Smooth muscle cell (in vitro differentiated cells): ENCODE measurements at regions not wholly inside any gene's neighbourhood (a gene's known extent, or its start where the extent isn't known, plus 50 kb on each side); places are given as distances from the start of the nearest gene placed in this dataset.

Source experiments
- DNase-seq: peaks from one replicate; lab custom pipeline; 2025; ENCODE audit not compliant: unreplicated experiment; lab: John Stamatoyannopoulos, UW
- H2AFZ ChIP-seq: fragments of 200-600 bp; sonication (generic); 2 replicates; pipeline ENCODE4 v1.6.0; 2016; ENCODE audit warnings: antibody characterized with exemption, low read depth, mild to moderate bottlenecking
- H3F3A ChIP-seq: fragments of 200-600 bp; sonication (generic); 2 replicates; pipeline ENCODE4 v1.6.0; 2017; ENCODE audit warnings: antibody characterized with exemption, low read depth
- H3K27ac ChIP-seq: fragments of 200-600 bp; sonication (generic); 2 replicates; pipeline ENCODE4 v1.5.1; 2016; ENCODE audit warnings: low read depth, mild to moderate bottlenecking
- H3K27me3 ChIP-seq: fragments of 200-600 bp; sonication (generic); 2 replicates; pipeline ENCODE4 v1.6.1; 2016; ENCODE audit warnings: low read depth, mild to moderate bottlenecking
- H3K36me3 ChIP-seq: fragments of 200-600 bp; sonication (generic); 2 replicates; pipeline ENCODE4 v1.5.1; 2016; ENCODE audit warnings: low read depth
- H3K4me1 ChIP-seq: fragments of 200-600 bp; sonication (generic); 2 replicates; pipeline ENCODE4 v1.5.1; 2016; ENCODE audit warnings: low read depth
- H3K4me2 ChIP-seq: fragments of 200-600 bp; sonication (generic); 2 replicates; pipeline ENCODE4 v1.6.0; 2016; ENCODE audit warnings: mild to moderate bottlenecking
- H3K4me3 ChIP-seq: fragments of 200-600 bp; sonication (generic); 2 replicates; pipeline ENCODE4 v1.5.1; 2016; ENCODE audit warnings: mild to moderate bottlenecking
- H3K79me2 ChIP-seq: fragments of 200-600 bp; sonication (generic); 2 replicates; pipeline ENCODE4 v1.6.0; 2016; ENCODE audit warnings: low read depth, mild to moderate bottlenecking
- H3K9ac ChIP-seq: fragments of 200-600 bp; sonication (generic); 2 replicates; pipeline ENCODE4 v1.6.0; 2016; ENCODE audit warnings: low read depth
- H3K9me3 ChIP-seq: fragments of 200-600 bp; sonication (generic); replicated peaks from 2 replicates; pipeline ENCODE4 v1.5.1; 2016; ENCODE audit warnings: low read depth
- H4K20me1 ChIP-seq: fragments of 200-600 bp; sonication (generic); 2 replicates; pipeline ENCODE4 v1.6.0; 2016; ENCODE audit warnings: low read depth
- CTCF ChIP-seq: fragments of 200-600 bp; sonication (generic); IDR thresholded peaks from 2 replicates; pipeline ENCODE4 v1.5.1; 2017; ENCODE audit warnings: borderline replicate concordance, mild to moderate bottlenecking, antibody characterized with exemption; ENCODE audit not compliant: insufficient read depth, poor library complexity, severe bottlenecking
- WGBS: methylation state at CpG from one replicate; pipeline ENCODE4 v1.1.7; 2016; ENCODE audit warnings: low lambda C conversion rate; 5-methylcytosine and 5-hydroxymethylcytosine counted together

DNA sequence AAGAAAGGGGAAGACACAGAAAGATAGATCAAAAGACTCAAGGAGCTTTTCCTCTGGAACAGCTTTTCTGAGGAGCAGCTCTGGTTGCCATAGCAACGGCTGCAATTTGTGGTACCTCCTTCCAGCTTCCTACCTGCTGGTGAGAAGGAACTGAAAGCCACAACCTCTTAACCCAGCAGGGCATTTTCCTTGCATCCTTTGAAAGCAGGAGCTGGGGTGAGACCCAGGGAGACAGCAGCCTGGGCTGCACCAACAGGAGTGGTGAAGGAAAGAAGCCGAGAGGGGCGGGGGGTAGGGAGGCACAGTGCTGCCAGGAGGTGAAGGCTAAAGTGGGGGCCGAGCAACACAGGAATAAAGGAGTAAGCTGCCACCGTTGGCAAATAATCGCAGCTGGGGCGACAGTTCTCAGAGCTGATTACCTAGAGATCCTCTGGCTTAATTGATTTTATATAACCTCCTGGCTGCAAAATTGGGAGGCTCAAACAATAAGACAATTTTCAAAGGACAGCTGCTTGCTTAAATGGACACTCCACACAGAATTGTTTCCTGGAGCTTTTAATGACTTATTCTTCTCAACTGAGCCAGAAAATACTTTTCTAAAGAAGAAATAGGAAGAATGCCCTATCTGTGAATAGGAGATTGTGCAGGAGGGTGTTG is 129.4 kb downstream of the RPAP3 start:
- Histone ChIP-seq H2AFZ (no peak overlapping the region), H3K27me3 (no peaks in the 10 kb centered on the region), H4K20me1 (no peaks in the 10 kb centered on the region), H3F3A (no peaks in the 10 kb centered on the region), H3K4me1 (peaks cover 13% of the 10 kb centered on the region), H3K79me2 (no peaks in the 10 kb centered on the region), H3K9ac (no peak overlapping the region), H3K4me2 (no peak overlapping the region), H3K9me3 (no peaks in the 10 kb centered on the region), H3K4me3 (no peak overlapping the region), H3K27ac (no peak overlapping the region), H3K36me3 (no peaks in the 10 kb centered on the region)
- TF ChIP-seq CTCF = no peak
- WGBS = 79% methylated on average over 7 of the region's 7 CpGs
- DNase-seq = no peak

GRCh38 chr12:47574252-47575021 is 131.4 kb downstream of the RPAP3 start:
- 94% methylated on average over 1 of the region's 1 CpG for WGBS
- H3K9ac ChIP-seq = no peak overlapping the region
- no peak for DNase-seq

GRCh38 chr12:47573146-47573659 is 132.6 kb downstream of the RPAP3 start:
- H3K9me3 ChIP-seq = no peaks in the 10 kb centered on the region

More at GRCh38 chr12:47574252-47575021, 131.4 kb downstream of the RPAP3 start:
- Histone ChIP-seq H3K4me1 (peaks cover 13% of the 10 kb centered on the region), H4K20me1 (no peaks in the 10 kb centered on the region), H3K36me3 (no peaks in the 10 kb centered on the region), H3K27ac (no peak overlapping the region), H3K9me3 (no peaks in the 10 kb centered on the region), H3K4me3 (no peak overlapping the region), H3F3A (no peaks in the 10 kb centered on the region), H3K4me2 (no peak overlapping the region), H3K79me2 (no peaks in the 10 kb centered on the region), H3K27me3 (no peaks in the 10 kb centered on the region), H2AFZ (no peak overlapping the region)
- TF ChIP-seq CTCF = no peak

More at GRCh38 chr12:47573146-47573659, 132.6 kb downstream of the RPAP3 start:
- Histone ChIP-seq H3F3A (no peaks in the 10 kb centered on the region), H3K4me1 (peaks cover 13% of the 10 kb centered on the region), H4K20me1 (no peaks in the 10 kb centered on the region), H3K79me2 (no peaks in the 10 kb centered on the region), H3K9ac (no peak overlapping the region), H3K27ac (no peak overlapping the region), H2AFZ (no peak overlapping the region), H3K4me2 (no peak overlapping the region), H3K27me3 (no peaks in the 10 kb centered on the region), H3K36me3 (no peaks in the 10 kb centered on the region), H3K4me3 (no peak overlapping the region)
- 100% methylated on average over 1 of the region's 1 CpG for WGBS
- no peak for DNase-seq
- TF ChIP-seq CTCF = no peak
